ENCODE measurements at regions not wholly inside any gene's neighbourhood (a gene's known extent, or its start where the extent isn't known, plus 50 kb on each side); places are given as distances from the start of the nearest gene placed in this dataset.
"Not testable (repeated sequence)": the region's sequence is repeated elsewhere in the genome, so short reads cannot be mapped to it uniquely, and the experiment has no call there.

- no peak for DNase-seq
Observed at GRCh38 chr22:35138521-35138920, 72.6 kb downstream of the ISX start.

- no peak for DNase-seq
Observed at GRCh38 chr22:35140879-35141745, 75.2 kb downstream of the ISX start.

- no peak for DNase-seq
Observed at GRCh38 chr22:35148381-35148780, 82.4 kb downstream of the ISX start.

- DNase-seq: no peak
Observed at GRCh38 chr22:35148866-35149548, 83.0 kb downstream of the ISX start.

GRCh38 chr22:35150183-35151107 is 84.5 kb downstream of the ISX start:
- peak; percentile 60 for DNase-seq

- no peak for DNase-seq
Observed at GRCh38 chr22:35152316-35152715, 86.4 kb downstream of the ISX start.

- peak; percentile 42 for DNase-seq
Observed at GRCh38 chr22:35154937-35155387, 89.0 kb downstream of the ISX start.

GRCh38 chr22:35155403-35156025 is 89.6 kb downstream of the ISX start:
- DNase-seq: no peak

GRCh38 chr22:35156945-35157344 is 91.0 kb downstream of the ISX start:
- no peak for DNase-seq

- DNase-seq: no peak
Observed at GRCh38 chr22:35158336-35158735, 92.4 kb downstream of the ISX start.

GRCh38 chr22:35159343-35159742 is 93.4 kb downstream of the ISX start:
- no peak for DNase-seq

GRCh38 chr22:35160268-35160667 is 94.3 kb downstream of the ISX start:
- no peak for DNase-seq

- DNase-seq: not testable (repeated sequence)
Observed at GRCh38 chr22:35165896-35166295, 91.4 kb upstream of the HMGXB4 start.

- no peak for DNase-seq
Observed at GRCh38 chr22:35170716-35171697, 86.3 kb upstream of the HMGXB4 start.

- no peak for DNase-seq
Observed at GRCh38 chr22:35172442-35172841, 84.9 kb upstream of the HMGXB4 start.

- no peak for DNase-seq
Observed at GRCh38 chr22:35173655-35174054, 83.6 kb upstream of the HMGXB4 start.

- DNase-seq: no peak
Observed at GRCh38 chr22:35174401-35175038, 82.8 kb upstream of the HMGXB4 start.

GRCh38 chr22:35175392-35175791 is 81.9 kb upstream of the HMGXB4 start:
- DNase-seq: no peak

GRCh38 chr22:35177811-35178210 is 79.5 kb upstream of the HMGXB4 start:
- DNase-seq: no peak

GRCh38 chr22:35178446-35178845 is 78.8 kb upstream of the HMGXB4 start:
- no peak for DNase-seq

Measured in left kidney (tissue), 1 donor.